ENCODE measurements at regions not wholly inside any gene's neighbourhood (a gene's known extent, or its start where the extent isn't known, plus 50 kb on each side); places are given as distances from the start of the nearest gene placed in this dataset.

GRCh38 chr5:68161156-68161555, 54.4 kb upstream of the PIK3R1 start:
- DNase-seq (ENCODE audit: low spot score): no peak

- DNase-seq (ENCODE audit: low spot score): no peak
Measured at GRCh38 chr5:68159224-68159951, 56.2 kb upstream of the PIK3R1 start.

GRCh38 chr5:68155940-68156339, 59.6 kb upstream of the PIK3R1 start:
- DNase-seq (ENCODE audit: low spot score): no peak

- DNase-seq (ENCODE audit: low spot score): no peak
Measured at GRCh38 chr5:68154119-68154857, 61.3 kb upstream of the PIK3R1 start.

GRCh38 chr5:68151812-68152211, 63.7 kb upstream of the PIK3R1 start:
- no peak for DNase-seq (ENCODE audit: low spot score)

GRCh38 chr5:68149189-68149588, 66.4 kb upstream of the PIK3R1 start:
- DNase-seq (ENCODE audit: low spot score): no peak

- DNase-seq (ENCODE audit: low spot score): no peak
Measured at GRCh38 chr5:68148096-68148495, 67.5 kb upstream of the PIK3R1 start.

- no peak for DNase-seq (ENCODE audit: low spot score)
Measured at GRCh38 chr5:68147659-68148058, 67.9 kb upstream of the PIK3R1 start.

GRCh38 chr5:68141494-68141893, 74.1 kb upstream of the PIK3R1 start:
- no peak for DNase-seq (ENCODE audit: low spot score)

- no peak for DNase-seq (ENCODE audit: low spot score)
Measured at GRCh38 chr5:68140763-68141162, 74.8 kb upstream of the PIK3R1 start.

- DNase-seq (ENCODE audit: low spot score): no peak
Measured at GRCh38 chr5:68139611-68140441, 75.7 kb upstream of the PIK3R1 start.

GRCh38 chr5:68137511-68138140, 77.9 kb upstream of the PIK3R1 start:
- no peak for DNase-seq (ENCODE audit: low spot score)

- no peak for DNase-seq (ENCODE audit: low spot score)
Measured at GRCh38 chr5:68134669-68135313, 80.8 kb upstream of the PIK3R1 start.

- DNase-seq (ENCODE audit: low spot score): no peak
Measured at GRCh38 chr5:68134033-68134668, 81.4 kb upstream of the PIK3R1 start.

- DNase-seq (ENCODE audit: low spot score): no peak
Measured at GRCh38 chr5:68130253-68130652, 85.3 kb upstream of the PIK3R1 start.

- no peak for DNase-seq (ENCODE audit: low spot score)
Measured at GRCh38 chr5:68129364-68129763, 86.2 kb upstream of the PIK3R1 start.

GRCh38 chr5:68126886-68127285, 88.7 kb upstream of the PIK3R1 start:
- no peak for DNase-seq (ENCODE audit: low spot score)

- no peak for DNase-seq (ENCODE audit: low spot score)
Measured at GRCh38 chr5:68122439-68123328, 92.9 kb upstream of the PIK3R1 start.

- DNase-seq (ENCODE audit: low spot score): no peak
Measured at GRCh38 chr5:68116868-68117411, 98.6 kb upstream of the PIK3R1 start.

GRCh38 chr5:68116408-68116807, 99.1 kb upstream of the PIK3R1 start:
- no peak for DNase-seq (ENCODE audit: low spot score)

Measured in CD4-positive, alpha-beta T cell treated with Interleukin-6 at 100 ng/mL for 8 hours (primary cell).